K562 (cell line): ENCODE measurements at regions not wholly inside any gene's neighbourhood (a gene's known extent, or its start where the extent isn't known, plus 50 kb on each side); places are given as distances from the start of the nearest gene placed in this dataset.

Experiments used
- DMBX1 ChIP-seq: fragments of 250-450 bp; sonication (Bioruptor Pico); IDR thresholded peaks from 2 replicates; pipeline ENCODE4 v1.8.0; 2022; ENCODE audit warnings: inconsistent platforms, mild to moderate bottlenecking, moderate library complexity, borderline replicate concordance
- HDAC8 ChIP-seq: fragments of 450-650 bp; IDR thresholded peaks from 2 replicates; pipeline ENCODE4 v1.6.1; 2016; ENCODE audit warnings: mild to moderate bottlenecking, missing genetic modification characterization, moderate library complexity, missing compliant biosample characterization
- JUNB ChIP-seq: fragments of 450-650 bp; formaldehyde crosslinking; conservative IDR thresholded peaks from 2 replicates; pipeline ENCODE4 v1.4.0; 2020; ENCODE audit warnings: mild to moderate bottlenecking
- RBM25 ChIP-seq: fragments of 200-400 bp; formaldehyde crosslinking; IDR thresholded peaks from 2 replicates; pipeline ENCODE4 v1.6.1; 2018; ENCODE audit warnings: low read length, low read depth, moderate library complexity; ENCODE audit not compliant: severe bottlenecking
- SPI1 ChIP-seq: IDR thresholded peaks from 2 replicates; pipeline ENCODE4 v1.6.1; 2011; ENCODE audit warnings: low read depth, low read length, control low read depth, borderline replicate concordance
- UBTF ChIP-seq, 2 experiments: IDR thresholded peaks; 2 replicates each; pipeline ENCODE4 v1.6.1; 2012; ENCODE audit warnings: improper control_type of control experiment in 2 of 2, low read depth in 2 of 2, low read length in 2 of 2, borderline replicate concordance in 1 of 2
- ZBED1 ChIP-seq: IDR thresholded peaks from 2 replicates; pipeline ENCODE4 v1.6.1; 2014
- ZC3H11A ChIP-seq: IDR thresholded peaks from 2 replicates; pipeline ENCODE4 v1.6.1; 2012; ENCODE audit warnings: low read depth, low read length, improper control_type of control experiment
- ZFP30 ChIP-seq: fragments of 250-450 bp; sonication (Bioruptor Pico); IDR thresholded peaks from 2 replicates; pipeline ENCODE4 v1.8.0; 2022; ENCODE audit warnings: moderate library complexity, mild to moderate bottlenecking, inconsistent platforms, borderline replicate concordance
- ZNF696 ChIP-seq: fragments of 250-450 bp; sonication (Bioruptor Pico); conservative IDR thresholded peaks from 2 replicates; pipeline ENCODE4 v1.4.0; 2020; ENCODE audit warnings: mild to moderate bottlenecking, moderate library complexity
- TF ChIP-seq, protein P1 (sequence below): fragments of 250-450 bp; sonication (Bioruptor Pico); IDR thresholded peaks from 2 replicates; pipeline ENCODE4 v1.5.0; 2020; ENCODE audit warnings: mild to moderate bottlenecking
- TF ChIP-seq, protein P2 (sequence below), 2 experiments: fragments of 450-650 bp; formaldehyde crosslinking in 1 of 2; IDR thresholded peaks; 2 replicates each; pipeline versions ENCODE4 v1.4.0 to v1.6.1; 2014 to 2020; ENCODE audit warnings: mild to moderate bottlenecking in 2 of 2, borderline replicate concordance in 1 of 2, low read depth in 1 of 2
- TF ChIP-seq, protein P3 (sequence below): fragments of 450-650 bp; IDR thresholded peaks from 2 replicates; pipeline ENCODE4 v1.6.1; 2014; ENCODE audit warnings: low read depth, mild to moderate bottlenecking, moderate library complexity, borderline replicate concordance

DNA sequence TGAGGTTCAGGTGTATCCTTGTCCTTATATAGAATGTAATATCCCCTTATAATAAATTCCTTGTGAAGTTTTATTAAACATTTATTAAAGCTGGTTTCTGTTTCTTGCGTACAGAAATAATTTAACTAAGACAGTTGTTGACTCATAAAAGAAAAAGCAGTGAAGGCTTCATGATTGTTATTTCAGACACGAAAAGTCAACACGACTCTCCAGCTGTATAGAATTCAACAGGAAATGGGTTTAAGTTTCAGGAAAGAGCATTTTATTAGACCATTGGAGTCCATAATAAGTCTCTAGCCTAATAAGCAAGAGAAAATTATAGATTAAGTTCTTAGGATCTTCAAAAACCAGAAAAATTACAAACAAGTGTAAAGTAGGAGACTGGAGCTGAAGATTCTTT is 62.2 kb downstream of the KCNE4 start (continued):
- TF ChIP-seq UBTF (IDR thresholded peaks at IDR 0.05; ENCODE audit: borderline replicate concordance in 1 of 2, low read depth in 2 of 2, low read length in 2 of 2) (no peak), HDAC8 (tag) (no peak), ZC3H11A (no peak), ZBED1 (no peak), JUNB (CRISPR knock-in tag) (no peak), RBM25 (no peak), ZFP30 (CRISPR knock-in tag) (no peak), ZNF696 (no peak), DMBX1 (CRISPR knock-in tag) (no peak), SPI1 (no peak)
- TF ChIP-seq, protein P1, sequence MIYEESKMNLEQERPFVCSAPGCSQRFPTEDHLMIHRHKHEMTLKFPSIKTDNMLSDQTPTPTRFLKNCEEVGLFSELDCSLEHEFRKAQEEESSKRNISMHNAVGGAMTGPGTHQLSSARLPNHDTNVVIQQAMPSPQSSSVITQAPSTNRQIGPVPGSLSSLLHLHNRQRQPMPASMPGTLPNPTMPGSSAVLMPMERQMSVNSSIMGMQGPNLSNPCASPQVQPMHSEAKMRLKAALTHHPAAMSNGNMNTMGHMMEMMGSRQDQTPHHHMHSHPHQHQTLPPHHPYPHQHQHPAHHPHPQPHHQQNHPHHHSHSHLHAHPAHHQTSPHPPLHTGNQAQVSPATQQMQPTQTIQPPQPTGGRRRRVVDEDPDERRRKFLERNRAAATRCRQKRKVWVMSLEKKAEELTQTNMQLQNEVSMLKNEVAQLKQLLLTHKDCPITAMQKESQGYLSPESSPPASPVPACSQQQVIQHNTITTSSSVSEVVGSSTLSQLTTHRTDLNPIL: no peak
- TF ChIP-seq, protein P2, sequence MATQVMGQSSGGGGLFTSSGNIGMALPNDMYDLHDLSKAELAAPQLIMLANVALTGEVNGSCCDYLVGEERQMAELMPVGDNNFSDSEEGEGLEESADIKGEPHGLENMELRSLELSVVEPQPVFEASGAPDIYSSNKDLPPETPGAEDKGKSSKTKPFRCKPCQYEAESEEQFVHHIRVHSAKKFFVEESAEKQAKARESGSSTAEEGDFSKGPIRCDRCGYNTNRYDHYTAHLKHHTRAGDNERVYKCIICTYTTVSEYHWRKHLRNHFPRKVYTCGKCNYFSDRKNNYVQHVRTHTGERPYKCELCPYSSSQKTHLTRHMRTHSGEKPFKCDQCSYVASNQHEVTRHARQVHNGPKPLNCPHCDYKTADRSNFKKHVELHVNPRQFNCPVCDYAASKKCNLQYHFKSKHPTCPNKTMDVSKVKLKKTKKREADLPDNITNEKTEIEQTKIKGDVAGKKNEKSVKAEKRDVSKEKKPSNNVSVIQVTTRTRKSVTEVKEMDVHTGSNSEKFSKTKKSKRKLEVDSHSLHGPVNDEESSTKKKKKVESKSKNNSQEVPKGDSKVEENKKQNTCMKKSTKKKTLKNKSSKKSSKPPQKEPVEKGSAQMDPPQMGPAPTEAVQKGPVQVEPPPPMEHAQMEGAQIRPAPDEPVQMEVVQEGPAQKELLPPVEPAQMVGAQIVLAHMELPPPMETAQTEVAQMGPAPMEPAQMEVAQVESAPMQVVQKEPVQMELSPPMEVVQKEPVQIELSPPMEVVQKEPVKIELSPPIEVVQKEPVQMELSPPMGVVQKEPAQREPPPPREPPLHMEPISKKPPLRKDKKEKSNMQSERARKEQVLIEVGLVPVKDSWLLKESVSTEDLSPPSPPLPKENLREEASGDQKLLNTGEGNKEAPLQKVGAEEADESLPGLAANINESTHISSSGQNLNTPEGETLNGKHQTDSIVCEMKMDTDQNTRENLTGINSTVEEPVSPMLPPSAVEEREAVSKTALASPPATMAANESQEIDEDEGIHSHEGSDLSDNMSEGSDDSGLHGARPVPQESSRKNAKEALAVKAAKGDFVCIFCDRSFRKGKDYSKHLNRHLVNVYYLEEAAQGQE (IDR thresholded peaks at IDR 0.05; ENCODE audit: borderline replicate concordance): no peak
- TF ChIP-seq, protein P2 (CRISPR knock-in tag; IDR thresholded peaks at IDR 0.05; ENCODE audit: low read depth): no peak
- TF ChIP-seq, protein P3, sequence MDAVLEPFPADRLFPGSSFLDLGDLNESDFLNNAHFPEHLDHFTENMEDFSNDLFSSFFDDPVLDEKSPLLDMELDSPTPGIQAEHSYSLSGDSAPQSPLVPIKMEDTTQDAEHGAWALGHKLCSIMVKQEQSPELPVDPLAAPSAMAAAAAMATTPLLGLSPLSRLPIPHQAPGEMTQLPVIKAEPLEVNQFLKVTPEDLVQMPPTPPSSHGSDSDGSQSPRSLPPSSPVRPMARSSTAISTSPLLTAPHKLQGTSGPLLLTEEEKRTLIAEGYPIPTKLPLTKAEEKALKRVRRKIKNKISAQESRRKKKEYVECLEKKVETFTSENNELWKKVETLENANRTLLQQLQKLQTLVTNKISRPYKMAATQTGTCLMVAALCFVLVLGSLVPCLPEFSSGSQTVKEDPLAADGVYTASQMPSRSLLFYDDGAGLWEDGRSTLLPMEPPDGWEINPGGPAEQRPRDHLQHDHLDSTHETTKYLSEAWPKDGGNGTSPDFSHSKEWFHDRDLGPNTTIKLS: no peak
